H7 (cell line): ENCODE measurements at regions not wholly inside any gene's neighbourhood (a gene's known extent, or its start where the extent isn't known, plus 50 kb on each side); places are given as distances from the start of the nearest gene placed in this dataset.
A peak's percentile ranks its signal among the peaks of the same experiment; 100 is the strongest.

Experiments used
- DNase-seq: peaks from one replicate; pipeline ENCODE4 v3.0.0; 2012
- H3K27me3 ChIP-seq: 2 replicates; pipeline ENCODE4 v1.6.0; 2011; ENCODE audit warnings: mild to moderate bottlenecking, low read length; ENCODE audit not compliant: control insufficient read depth, insufficient read depth
- H3K36me3 ChIP-seq: replicated peaks from 2 replicates; pipeline ENCODE4 v1.5.1; 2011; ENCODE audit warnings: low read length; ENCODE audit not compliant: control insufficient read depth, insufficient read depth
- H3K4me3 ChIP-seq: 2 replicates; pipeline ENCODE4 v1.5.1; 2011; ENCODE audit warnings: low read depth, mild to moderate bottlenecking, control low read depth, low read length, moderate library complexity; ENCODE audit not compliant: insufficient read depth

GRCh38 chr6:165894171-165894825 lies 231.3 kb upstream of the PDE10A start:
- H3K4me3 ChIP-seq, result no peak overlapping the region
- no peak for DNase-seq
- no peaks in the 10 kb centered on the region for H3K36me3 ChIP-seq
- H3K27me3 ChIP-seq, result no peaks in the 10 kb centered on the region

- no peak for DNase-seq
- no peaks in the 10 kb centered on the region for H3K36me3 ChIP-seq
- no peaks in the 10 kb centered on the region for H3K27me3 ChIP-seq
- no peak overlapping the region for H3K4me3 ChIP-seq
Observed at GRCh38 chr6:165893431-165893830, 230.4 kb upstream of the PDE10A start.

DNA sequence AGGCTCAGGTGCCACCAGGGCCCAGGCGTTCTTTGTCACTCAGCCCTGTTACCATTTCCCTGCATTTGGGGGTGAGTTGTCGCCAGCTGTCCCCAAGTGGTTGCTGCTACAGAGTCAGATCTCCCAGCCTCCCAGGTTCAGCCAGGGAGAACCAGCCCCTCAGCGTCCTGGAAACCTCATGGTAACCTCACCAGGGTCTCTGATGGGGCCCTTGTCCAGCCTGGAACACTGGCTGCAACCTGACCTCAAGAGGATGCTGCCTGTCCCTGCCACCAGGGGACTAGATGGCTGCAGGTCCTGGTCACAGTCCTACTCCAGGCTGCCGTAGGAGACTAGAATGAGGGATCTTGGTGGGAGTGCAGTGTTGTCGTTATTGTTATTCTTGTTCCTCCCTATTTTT lies 228.3 kb upstream of the PDE10A start:
- no peak for DNase-seq
- Histone ChIP-seq H3K4me3 (no peak overlapping the region), H3K36me3 (no peaks in the 10 kb centered on the region), H3K27me3 (no peaks in the 10 kb centered on the region)

- no peaks in the 10 kb centered on the region for H3K36me3 ChIP-seq
- DNase-seq, result no peak
- no peak overlapping the region for H3K4me3 ChIP-seq
- H3K27me3 ChIP-seq, result no peaks in the 10 kb centered on the region
Observed at GRCh38 chr6:165890404-165890735, 227.3 kb upstream of the PDE10A start.

DNA sequence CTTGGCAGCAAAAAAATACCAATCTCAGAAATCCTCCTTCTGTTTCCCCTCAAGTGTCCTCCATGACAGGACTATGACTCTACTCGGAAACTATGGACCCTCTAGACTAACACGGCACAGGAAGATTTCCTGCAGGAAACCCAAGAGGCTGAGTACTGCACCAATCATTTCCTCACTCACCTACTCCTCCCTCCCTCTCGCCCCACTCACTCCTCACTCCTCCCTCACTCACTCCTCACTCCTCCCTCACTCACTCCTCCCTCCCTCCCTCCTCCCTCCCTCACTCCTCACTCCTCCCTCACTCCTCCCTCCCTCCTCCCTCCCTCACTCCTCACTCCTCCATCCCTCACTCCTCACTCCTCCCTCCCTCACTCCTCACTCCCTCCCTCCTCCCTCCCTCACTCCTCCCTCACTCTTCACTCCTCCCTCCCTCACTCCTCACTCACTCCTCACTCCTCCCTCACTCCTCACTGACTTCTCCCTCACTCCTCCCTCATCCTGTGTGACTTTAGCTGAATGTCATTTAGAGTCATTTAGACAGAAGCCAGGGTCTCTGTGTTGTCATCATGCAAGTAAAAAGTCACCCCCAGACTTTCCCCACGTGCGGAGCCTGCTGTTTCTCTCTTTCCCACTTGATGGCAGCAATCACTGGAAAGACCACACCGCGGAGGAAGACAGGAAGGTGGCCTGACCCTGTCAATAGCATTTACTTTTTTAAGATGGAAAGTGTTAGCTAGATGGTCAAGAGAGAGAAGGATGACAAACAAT lies 226.8 kb upstream of the PDE10A start:
- Histone ChIP-seq H3K4me3 (no peak overlapping the region), H3K27me3 (no peaks in the 10 kb centered on the region), H3K36me3 (no peaks in the 10 kb centered on the region)
- peak; percentile 69 for DNase-seq

GRCh38 chr6:165886169-165886568 lies 223.1 kb upstream of the PDE10A start:
- DNase-seq, result no peak
- Histone ChIP-seq H3K27me3 (no peaks in the 10 kb centered on the region), H3K36me3 (no peaks in the 10 kb centered on the region), H3K4me3 (no peak overlapping the region)

GRCh38 chr6:165884813-165885765 lies 222.0 kb upstream of the PDE10A start:
- DNase-seq, result peak; percentile 86
- Histone ChIP-seq H3K4me3 (no peak overlapping the region), H3K36me3 (no peaks in the 10 kb centered on the region), H3K27me3 (no peaks in the 10 kb centered on the region)

DNA sequence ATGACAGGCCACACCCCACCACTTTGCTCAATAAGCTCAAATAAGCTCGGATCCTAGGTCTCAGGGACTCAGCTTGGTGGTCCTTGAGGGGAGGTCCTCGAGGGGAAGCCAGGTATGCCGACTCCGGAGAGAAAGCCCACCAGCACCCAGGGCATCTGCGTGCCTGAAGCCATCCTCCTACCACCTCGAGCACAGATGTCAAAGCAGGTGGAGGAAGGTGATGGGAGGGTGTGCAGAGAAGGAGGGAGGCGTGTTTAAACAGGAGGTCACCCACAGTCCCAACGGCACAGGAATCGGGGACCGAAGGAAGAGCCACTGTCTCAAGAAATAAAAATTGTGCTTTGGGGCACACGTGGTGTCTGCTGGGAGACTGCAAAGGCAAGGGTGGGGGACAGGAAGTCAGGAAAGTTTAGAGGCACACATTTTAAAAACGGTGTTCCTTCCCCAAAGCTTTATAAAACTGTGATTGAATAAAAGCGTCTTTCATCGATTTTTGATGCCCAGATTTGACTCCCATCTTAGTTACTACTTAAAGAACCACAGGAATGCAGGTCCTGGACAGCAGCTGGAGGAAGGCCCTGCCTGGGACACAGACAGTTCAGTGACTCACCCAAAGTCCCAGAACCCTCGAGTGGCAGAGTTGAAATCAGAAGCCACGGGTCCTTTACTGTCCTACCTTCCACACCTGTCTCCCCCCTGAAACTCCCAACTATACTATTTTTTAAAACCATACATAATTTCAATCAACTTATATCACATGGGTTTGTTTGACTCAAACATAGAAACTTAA lies 221.0 kb upstream of the PDE10A start:
- Histone ChIP-seq H3K36me3 (no peaks in the 10 kb centered on the region), H3K27me3 (no peaks in the 10 kb centered on the region), H3K4me3 (no peak overlapping the region)
- no peak for DNase-seq

GRCh38 chr6:165881806-165882205 lies 218.8 kb upstream of the PDE10A start:
- Histone ChIP-seq H3K27me3 (no peaks in the 10 kb centered on the region), H3K4me3 (no peak overlapping the region), H3K36me3 (no peaks in the 10 kb centered on the region)
- DNase-seq, result no peak

- Histone ChIP-seq H3K4me3 (no peak overlapping the region), H3K27me3 (no peaks in the 10 kb centered on the region), H3K36me3 (no peaks in the 10 kb centered on the region)
- no peak for DNase-seq
Observed at GRCh38 chr6:165880686-165881085, 217.6 kb upstream of the PDE10A start.

DNA sequence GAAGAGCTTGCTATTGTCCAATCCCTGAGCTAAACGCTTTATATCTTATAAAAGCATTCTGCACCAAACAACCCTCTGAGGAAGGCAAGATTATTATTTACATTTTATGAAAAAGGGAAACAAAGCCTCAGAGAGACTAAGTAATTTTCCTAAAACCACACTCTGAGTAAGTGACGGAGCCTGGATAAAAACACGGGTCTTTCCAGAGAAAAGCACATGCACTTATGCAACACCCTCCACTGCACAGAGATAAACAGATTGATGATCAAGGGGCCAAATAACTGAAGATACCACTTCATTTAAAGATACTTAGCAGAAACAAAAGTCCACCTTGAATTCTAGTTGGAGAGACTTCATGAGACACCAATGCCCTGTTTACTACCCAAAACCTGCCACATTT lies 214.7 kb upstream of the PDE10A start:
- Histone ChIP-seq H3K36me3 (no peaks in the 10 kb centered on the region), H3K4me3 (no peak overlapping the region), H3K27me3 (no peaks in the 10 kb centered on the region)
- no peak for DNase-seq

GRCh38 chr6:165877192-165877591 lies 214.2 kb upstream of the PDE10A start:
- Histone ChIP-seq H3K36me3 (no peaks in the 10 kb centered on the region), H3K27me3 (no peaks in the 10 kb centered on the region), H3K4me3 (no peak overlapping the region)
- DNase-seq, result no peak

- no peak overlapping the region for H3K4me3 ChIP-seq
- no peaks in the 10 kb centered on the region for H3K27me3 ChIP-seq
- DNase-seq, result no peak
- no peaks in the 10 kb centered on the region for H3K36me3 ChIP-seq
Observed at GRCh38 chr6:165876588-165876987, 213.5 kb upstream of the PDE10A start.

GRCh38 chr6:165875946-165876345 lies 212.9 kb upstream of the PDE10A start:
- H3K36me3 ChIP-seq, result no peaks in the 10 kb centered on the region
- DNase-seq, result no peak
- H3K27me3 ChIP-seq, result no peaks in the 10 kb centered on the region
- no peak overlapping the region for H3K4me3 ChIP-seq
